Heart left ventricle (tissue), 16 donors: ENCODE measurements at regions not wholly inside any gene's neighbourhood (a gene's known extent, or its start where the extent isn't known, plus 50 kb on each side); places are given as distances from the start of the nearest gene placed in this dataset.

Experiments used
- ATAC-seq, 4 donors: fragments of 200-7000 bp; cut with Tn5 transposase; one replicate each; pipeline ENCODE4 v1.9.1; 2020 to 2022; ENCODE audit warnings: moderate library complexity in 4 of 4, mild to moderate bottlenecking in 3 of 4, moderate number of reproducible peaks in 1 of 4
- DNase-seq, 5 donors: peaks; one replicate each; pipeline ENCODE4 v3.0.0-alpha.2; 2020
- H3K27ac ChIP-seq, 12 donors: fragments of 200-600 bp; sonication (generic) in 4 of 12; one replicate each; pipeline versions ENCODE4 v1.5.0 to v1.8.0; 2016 to 2022; ENCODE audit warnings: mild to moderate bottlenecking in 2 of 12
- H3K27me3 ChIP-seq, 9 donors: fragments of 200-600 bp; sonication (generic) in 2 of 9; one replicate each; pipeline versions ENCODE4 v1.5.1 to v1.8.0; 2016 to 2022; ENCODE audit warnings: mild to moderate bottlenecking in 3 of 9
- H3K36me3 ChIP-seq, 9 donors: fragments of 200-600 bp; sonication (generic) in 2 of 9; one replicate each; pipeline versions ENCODE4 v1.5.0 to v1.8.0; 2018 to 2022; ENCODE audit warnings: mild to moderate bottlenecking in 2 of 9
- H3K4me1 ChIP-seq, 12 donors: fragments of 200-600 bp; sonication (generic) in 4 of 12; one replicate each; pipeline versions ENCODE4 v1.5.0 to v1.8.0; 2016 to 2022; ENCODE audit warnings: mild to moderate bottlenecking in 3 of 12
- H3K4me3 ChIP-seq, 12 donors: fragments of 200-600 bp; sonication (generic) in 4 of 12; one replicate each; pipeline versions ENCODE4 v1.5.0 to v1.8.0; 2017 to 2022; ENCODE audit warnings: mild to moderate bottlenecking in 9 of 12, moderate library complexity in 4 of 12
- H3K9me3 ChIP-seq, 12 donors: fragments of 200-600 bp; sonication (generic) in 4 of 12; one replicate each; pipeline versions ENCODE4 v1.5.0 to v1.8.0; 2016 to 2022; ENCODE audit warnings: mild to moderate bottlenecking in 1 of 12
- POLR2A ChIP-seq, 2 donors: fragments of 450-650 bp; IDR thresholded peaks; one replicate each; pipeline ENCODE4 v1.6.1; 2017; ENCODE audit warnings: antibody characterized with exemption in 2 of 2, mild to moderate bottlenecking in 2 of 2, moderate library complexity in 2 of 2
- WGBS, 4 donors: extraction: QIAGEN DNeasy Blood & Tissue Kit in 2 of 4; methylation state at CpG; one replicate each; pipeline versions ENCODE4 v1.1.5 to v1.1.7; 2013 to 2018; 5-methylcytosine and 5-hydroxymethylcytosine counted together
- intact Hi-C, 10 donors: fragments of 100-400 bp; cut with DNase I; formaldehyde crosslinking; loops; one replicate each; pipeline versions ENCODE4 v1.11.1 to v1.14.2; 2022
- TF ChIP-seq, protein P1 (sequence below), 12 donors: fragments of 200-600 bp; sonication (generic) in 4 of 12; IDR thresholded peaks; one replicate each; pipeline versions ENCODE4 v1.5.0 to v1.8.0; 2018 to 2022; ENCODE audit warnings: antibody characterized with exemption in 12 of 12, mild to moderate bottlenecking in 5 of 12
- donor health status: ischemic (EF 13 %, LVEDD 7.1; RV severe dilation, severe dysfunction).
- donor health status: healthy with polysubstance abuse.
- donor health status: DM: no; HTN: yes; CAD: no.
- donor health status: DM: no; HTN: no; CAD: no.
- donor health status: ischemic (EF 25% LVEDD 6.9; RV normal size, moderate dysfunction).
- donor health status: ischemic (EF 25% LVEDD 5.7; RV mildly dilated, moderate dysfunction).
- donor health status: healthy.
- donor health status: DM: yes; HTN: yes; CAD: no.
- donor health status: ischemic (EF 35%, LVEDD 5.7; RV mildly dilated, moderate dysfunction).
- donor health status: nonischemic (EF 11% LVEDD 7.7; RV severe dilation, severe dysfunction).
- donor health status: DM: yes; HTN: yes; CAD: no.
- donor health status: PGD.
- donor health status: ischemic (EF 29% LVEDD 5.4; RV normal size, mild dysfunction).
- donor health status: nonischemic (EF 23%, LVEDD 6.1; RV moderate dilation, normal function).

- intact Hi-C loops: no loop called here
These were observed 651.3 kb upstream of the MIS18BP1 start for GRCh38 chr14:45904314-45904713.

DNA sequence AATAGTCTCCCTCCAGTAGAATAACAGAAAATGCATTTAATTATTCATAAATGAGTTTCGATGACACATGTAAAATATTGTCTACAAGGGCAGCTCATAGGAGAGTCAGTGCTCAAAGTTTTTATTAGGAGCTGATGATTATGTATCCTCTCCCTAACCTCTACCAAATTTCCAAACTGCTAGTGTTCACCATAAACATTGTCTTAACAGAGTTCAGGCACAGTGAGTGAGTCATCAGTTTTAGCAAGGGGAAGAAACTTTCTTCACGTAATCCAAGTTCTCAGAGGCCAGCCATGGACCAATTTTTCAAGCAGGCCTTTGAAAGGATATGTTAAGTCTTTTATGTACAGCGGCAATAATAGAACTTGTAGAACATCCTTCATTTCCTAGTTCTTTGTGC is 649.2 kb upstream of the MIS18BP1 start:
- DNase-seq (no peak), ATAC-seq (no peak)
- Histone ChIP-seq H3K36me3 (no peaks in the 10 kb centered on the region), H3K4me3 (no peak overlapping the region), H3K4me1 (no peaks in the 10 kb centered on the region), H3K27me3 (no peaks in the 10 kb centered on the region), H3K9me3 (peaks cover 0 to 3% (median 0%) of the 10 kb centered on the region in 12 donors), H3K27ac (peak overlapping the region in 1 of 12 donors; percentile 67)
- TF ChIP-seq, protein P1, sequence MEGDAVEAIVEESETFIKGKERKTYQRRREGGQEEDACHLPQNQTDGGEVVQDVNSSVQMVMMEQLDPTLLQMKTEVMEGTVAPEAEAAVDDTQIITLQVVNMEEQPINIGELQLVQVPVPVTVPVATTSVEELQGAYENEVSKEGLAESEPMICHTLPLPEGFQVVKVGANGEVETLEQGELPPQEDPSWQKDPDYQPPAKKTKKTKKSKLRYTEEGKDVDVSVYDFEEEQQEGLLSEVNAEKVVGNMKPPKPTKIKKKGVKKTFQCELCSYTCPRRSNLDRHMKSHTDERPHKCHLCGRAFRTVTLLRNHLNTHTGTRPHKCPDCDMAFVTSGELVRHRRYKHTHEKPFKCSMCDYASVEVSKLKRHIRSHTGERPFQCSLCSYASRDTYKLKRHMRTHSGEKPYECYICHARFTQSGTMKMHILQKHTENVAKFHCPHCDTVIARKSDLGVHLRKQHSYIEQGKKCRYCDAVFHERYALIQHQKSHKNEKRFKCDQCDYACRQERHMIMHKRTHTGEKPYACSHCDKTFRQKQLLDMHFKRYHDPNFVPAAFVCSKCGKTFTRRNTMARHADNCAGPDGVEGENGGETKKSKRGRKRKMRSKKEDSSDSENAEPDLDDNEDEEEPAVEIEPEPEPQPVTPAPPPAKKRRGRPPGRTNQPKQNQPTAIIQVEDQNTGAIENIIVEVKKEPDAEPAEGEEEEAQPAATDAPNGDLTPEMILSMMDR (IDR thresholded peaks at IDR 0.05): no peak
- TF ChIP-seq POLR2A (IDR thresholded peaks at IDR 0.05): no peak
- WGBS, 4 donors: 78 to 87% (median 82%) methylated on average over 3 of the region's 3 CpGs
- intact Hi-C loops: no loop called here

More at GRCh38 chr14:45904314-45904713, 651.3 kb upstream of the MIS18BP1 start:
- no peak for ATAC-seq
- Histone ChIP-seq H3K36me3 (no peaks in the 10 kb centered on the region), H3K27me3 (no peaks in the 10 kb centered on the region), H3K4me1 (no peaks in the 10 kb centered on the region), H3K9me3 (peaks cover 0 to 3% (median 0%) of the 10 kb centered on the region in 12 donors), H3K4me3 (no peak overlapping the region), H3K27ac (no peak overlapping the region)
- TF ChIP-seq, protein P1 (IDR thresholded peaks at IDR 0.05): no peak
- TF ChIP-seq POLR2A (IDR thresholded peaks at IDR 0.05): no peak
- no peak for DNase-seq
- 89 to 92% (median 90%) methylated on average over 1 of the region's 1 CpG for WGBS, 4 donors

GRCh38 chr14:45897439-45897838 is 644.4 kb upstream of the MIS18BP1 start:
- Histone ChIP-seq H3K4me3 (no peak overlapping the region), H3K36me3 (no peaks in the 10 kb centered on the region), H3K27me3 (no peaks in the 10 kb centered on the region), H3K27ac (peak overlapping the region in 1 of 12 donors; percentile 25), H3K9me3 (no peaks in the 10 kb centered on the region), H3K4me1 (no peaks in the 10 kb centered on the region)
- TF ChIP-seq POLR2A (IDR thresholded peaks at IDR 0.05): no peak
- TF ChIP-seq, protein P1 (IDR thresholded peaks at IDR 0.05): no peak
- intact Hi-C loops: no loop called here
- DNase-seq (no peak), ATAC-seq (no peak)
- WGBS, 4 donors: 59 to 61% (median 60%) methylated on average over 3 of the region's 3 CpGs

GRCh38 chr14:45893127-45893526 is 640.1 kb upstream of the MIS18BP1 start:
- intact Hi-C loops: no loop called here
- Histone ChIP-seq H3K9me3 (no peaks in the 10 kb centered on the region), H3K36me3 (no peaks in the 10 kb centered on the region), H3K4me3 (no peak overlapping the region), H3K27ac (no peak overlapping the region), H3K4me1 (no peaks in the 10 kb centered on the region), H3K27me3 (no peaks in the 10 kb centered on the region)
- ATAC-seq (no peak), DNase-seq (no peak)
- 55 to 82% (median 64%) methylated on average over 3 of the region's 3 CpGs for WGBS, 4 donors
- TF ChIP-seq, protein P1 (IDR thresholded peaks at IDR 0.05): no peak
- no peak for TF ChIP-seq POLR2A (IDR thresholded peaks at IDR 0.05)
